ENCODE measurements at regions not wholly inside any gene's neighbourhood (a gene's known extent, or its start where the extent isn't known, plus 50 kb on each side); places are given as distances from the start of the nearest gene placed in this dataset.

GRCh38 chr4:116881077-116881476 lies 204.3 kb downstream of the TRAM1L1 start:
- TF ChIP-seq CTCF (conservative IDR thresholded peaks at IDR 0.05; ENCODE audit: low read length) = no peak
- TF ChIP-seq EZH2phosphoT487 (IDR thresholded peaks at IDR 0.05; ENCODE audit: borderline replicate concordance) = no peak
- H3K4me1 ChIP-seq (ENCODE audit: insufficient read depth, low read length, poor library complexity, severe bottlenecking) = no peaks in the 10 kb centered on the region
- H3K4me3 ChIP-seq (ENCODE audit: low read length, poor library complexity, severe bottlenecking) = no peak overlapping the region
- no peak overlapping the region for H2AFZ ChIP-seq (ENCODE audit: low read length)
- H3K9me2 ChIP-seq (replicated peaks; ENCODE audit: low read depth, low read length) = peaks cover 7% of the 10 kb centered on the region; the same call in 1 of the 2 replicates
- no peaks in the 10 kb centered on the region for H4K20me1 ChIP-seq (ENCODE audit: insufficient read depth, low read length, poor library complexity, severe bottlenecking)
- no peaks in the 10 kb centered on the region for H3K9me3 ChIP-seq (ENCODE audit: insufficient read depth, low read depth, low read length)
- no peaks in the 10 kb centered on the region for H3F3A ChIP-seq (ENCODE audit: low read depth)
- no peak overlapping the region for H3K9ac ChIP-seq (ENCODE audit: low read depth, low read length, poor library complexity, severe bottlenecking)
- H3K27me3 ChIP-seq (ENCODE audit: insufficient read depth, low read length, poor library complexity, severe bottlenecking) = no peaks in the 10 kb centered on the region
- no peaks in the 10 kb centered on the region for H3K36me3 ChIP-seq (ENCODE audit: insufficient read depth, low read length)
- no peaks in the 10 kb centered on the region for H3K79me2 ChIP-seq (ENCODE audit: insufficient read depth, low read length)
- H3K4me2 ChIP-seq (ENCODE audit: low read depth, low read length, poor library complexity, severe bottlenecking) = no peak overlapping the region

- peaks cover 7% of the 10 kb centered on the region; the same call in 1 of the 2 replicates for H3K9me2 ChIP-seq (replicated peaks; ENCODE audit: low read depth, low read length)
- no peak for TF ChIP-seq EZH2phosphoT487 (IDR thresholded peaks at IDR 0.05; ENCODE audit: borderline replicate concordance)
- no peak for TF ChIP-seq CTCF (conservative IDR thresholded peaks at IDR 0.05; ENCODE audit: low read length)
- H4K20me1 ChIP-seq (ENCODE audit: insufficient read depth, low read length, poor library complexity, severe bottlenecking) = no peaks in the 10 kb centered on the region
- no peaks in the 10 kb centered on the region for H3K36me3 ChIP-seq (ENCODE audit: insufficient read depth, low read length)
- no peaks in the 10 kb centered on the region for H3K4me1 ChIP-seq (ENCODE audit: insufficient read depth, low read length, poor library complexity, severe bottlenecking)
- H3K9ac ChIP-seq (ENCODE audit: low read depth, low read length, poor library complexity, severe bottlenecking) = no peak overlapping the region
- H3K79me2 ChIP-seq (ENCODE audit: insufficient read depth, low read length) = no peaks in the 10 kb centered on the region
- H3K4me3 ChIP-seq (ENCODE audit: low read length, poor library complexity, severe bottlenecking) = no peak overlapping the region
- H2AFZ ChIP-seq (ENCODE audit: low read length) = no peak overlapping the region
- H3K9me3 ChIP-seq (ENCODE audit: insufficient read depth, low read depth, low read length) = no peaks in the 10 kb centered on the region
- no peaks in the 10 kb centered on the region for H3F3A ChIP-seq (ENCODE audit: low read depth)
- no peak overlapping the region for H3K4me2 ChIP-seq (ENCODE audit: low read depth, low read length, poor library complexity, severe bottlenecking)
- H3K27me3 ChIP-seq (ENCODE audit: insufficient read depth, low read length, poor library complexity, severe bottlenecking) = no peaks in the 10 kb centered on the region
Measured at GRCh38 chr4:116880625-116881024, 204.8 kb downstream of the TRAM1L1 start.

- Histone ChIP-seq H3K4me2 (ENCODE audit: low read depth, low read length, poor library complexity, severe bottlenecking) (no peak overlapping the region), H3K4me3 (ENCODE audit: low read length, poor library complexity, severe bottlenecking) (no peak overlapping the region), H3K4me1 (ENCODE audit: insufficient read depth, low read length, poor library complexity, severe bottlenecking) (no peaks in the 10 kb centered on the region), H2AFZ (ENCODE audit: low read length) (no peak overlapping the region), H3K27me3 (ENCODE audit: insufficient read depth, low read length, poor library complexity, severe bottlenecking) (no peaks in the 10 kb centered on the region), H3K79me2 (ENCODE audit: insufficient read depth, low read length) (no peaks in the 10 kb centered on the region), H3K9ac (ENCODE audit: low read depth, low read length, poor library complexity, severe bottlenecking) (no peak overlapping the region), H3K9me3 (ENCODE audit: insufficient read depth, low read depth, low read length) (no peaks in the 10 kb centered on the region), H3F3A (ENCODE audit: low read depth) (no peaks in the 10 kb centered on the region), H3K36me3 (ENCODE audit: insufficient read depth, low read length) (no peaks in the 10 kb centered on the region), H4K20me1 (ENCODE audit: insufficient read depth, low read length, poor library complexity, severe bottlenecking) (no peaks in the 10 kb centered on the region), H3K9me2 (replicated peaks; ENCODE audit: low read depth, low read length) (0 out of 2 replicates have a peak, but pooled peaks cover 7% of the 10 kb centered on the region)
- TF ChIP-seq CTCF (conservative IDR thresholded peaks at IDR 0.05; ENCODE audit: low read length) (no peak), EZH2phosphoT487 (IDR thresholded peaks at IDR 0.05; ENCODE audit: borderline replicate concordance) (no peak)
Measured at GRCh38 chr4:116878280-116878679, 207.1 kb downstream of the TRAM1L1 start.
